GM12865 (cell line): ENCODE measurements at regions not wholly inside any gene's neighbourhood (a gene's known extent, or its start where the extent isn't known, plus 50 kb on each side); places are given as distances from the start of the nearest gene placed in this dataset.

Source experiments
- DNase-seq: peaks from one replicate; pipeline ENCODE4 v3.0.0; 2010; ENCODE audit warnings: low read depth
- H3K4me3 ChIP-seq: 2 replicates; pipeline ENCODE4 v1.5.1; 2011; ENCODE audit warnings: mild to moderate bottlenecking, low read depth, low read length, control low read depth
- CTCF ChIP-seq: IDR thresholded peaks from 2 replicates; pipeline ENCODE4 v1.5.1; 2011; ENCODE audit warnings: low read length, control low read depth, low read depth, inconsistent platforms; ENCODE audit not compliant: insufficient read depth; ENCODE audit errors: missing control alignments

- no peak for DNase-seq
- no peak overlapping the region for H3K4me3 ChIP-seq
- no peak for TF ChIP-seq CTCF
Observed at GRCh38 chr5:161165998-161166660, 314.1 kb upstream of the ATP10B start.

GRCh38 chr5:161157925-161158324 lies 305.9 kb upstream of the ATP10B start:
- TF ChIP-seq CTCF: no peak
- H3K4me3 ChIP-seq: no peak overlapping the region
- DNase-seq: no peak

- TF ChIP-seq CTCF: no peak
- no peak for DNase-seq
- H3K4me3 ChIP-seq: no peak overlapping the region
Observed at GRCh38 chr5:161155451-161155850, 303.4 kb upstream of the ATP10B start.

- H3K4me3 ChIP-seq: no peak overlapping the region
- no peak for TF ChIP-seq CTCF
- no peak for DNase-seq
Observed at GRCh38 chr5:161152415-161152940, 300.5 kb upstream of the ATP10B start.

GRCh38 chr5:161150441-161150988 lies 298.5 kb upstream of the ATP10B start:
- H3K4me3 ChIP-seq: no peak overlapping the region
- TF ChIP-seq CTCF: no peak
- no peak for DNase-seq

GRCh38 chr5:161149078-161149477 lies 297.1 kb upstream of the ATP10B start:
- no peak overlapping the region for H3K4me3 ChIP-seq
- DNase-seq: peak; percentile 5
- TF ChIP-seq CTCF: no peak
